ENCODE measurements at regions not wholly inside any gene's neighbourhood (a gene's known extent, or its start where the extent isn't known, plus 50 kb on each side); places are given as distances from the start of the nearest gene placed in this dataset.

DNA sequence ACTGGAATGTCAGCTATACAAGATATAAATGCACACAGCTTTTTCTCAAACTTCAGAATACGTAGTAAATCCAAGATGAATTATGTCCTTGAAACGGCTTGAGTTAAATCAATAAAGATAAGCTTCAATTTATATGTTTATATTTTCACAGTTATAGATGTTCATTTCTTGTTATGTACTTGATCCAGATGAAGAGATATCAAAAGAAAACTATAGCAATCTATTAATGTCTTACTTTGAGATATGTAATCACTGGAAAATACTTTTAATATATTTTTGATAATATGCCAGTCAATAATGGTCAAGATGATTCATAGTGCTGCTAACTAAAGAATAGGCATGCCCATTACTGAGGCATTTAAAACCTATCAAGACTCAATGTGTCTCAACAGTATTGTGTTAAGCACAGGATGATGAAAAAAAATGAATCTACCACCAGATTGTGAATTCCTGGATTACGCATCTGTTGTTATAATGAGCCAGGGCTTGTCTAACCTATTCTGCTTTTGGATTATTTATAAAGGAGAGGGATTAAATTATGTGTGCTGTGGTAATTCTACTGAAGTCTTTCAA lies 372.6 kb upstream of the PRR16 start:
- no peak overlapping the region for H3K4me2 ChIP-seq (replicated peaks; ENCODE audit: low read depth, low read length, poor library complexity, severe bottlenecking)
- 100% methylated on average over 1 of the region's 3 CpGs for WGBS (ENCODE audit: insufficient coverage)
- no peak overlapping the region for H3K4me3 ChIP-seq (ENCODE audit: control extremely low read depth in 1 of 5, extremely low read depth in 1 of 5, insufficient read depth in 1 of 5, low read depth in 2 of 5, low read length in 4 of 5)
- no peak for DNase-seq
- CTCF ChIA-PET, result no interaction called here
- H3K27me3 ChIP-seq (replicated peaks in 1 of 4; ENCODE audit: control extremely low read depth in 1 of 4, control insufficient read depth in 3 of 4, insufficient read depth in 4 of 4, low read length in 3 of 4), result no peaks in the 10 kb centered on the region
- no peaks in the 10 kb centered on the region for H3K79me2 ChIP-seq (ENCODE audit: control insufficient read depth, insufficient read depth, low read length)
- Mint-ChIP-seq H3K27me3 (peaks cover 5% of the 10 kb centered on the region), H3K4me3 (no peak overlapping the region), H3K27ac (no peak overlapping the region), H3K9me3 (ENCODE audit: insufficient read depth) (no peaks in the 10 kb centered on the region), H3K4me1 (peaks cover 11% of the 10 kb centered on the region)
- no peak for TF ChIP-seq CTCF (IDR thresholded peaks at IDR 0.05)
- TF ChIP-seq EZH2 (IDR thresholded peaks at IDR 0.05; ENCODE audit: borderline replicate concordance, insufficient read depth, low read depth, low read length, poor library complexity, severe bottlenecking), result no peak
- no peaks in the 10 kb centered on the region for H3K9me3 ChIP-seq (ENCODE audit: control extremely low read depth in 1 of 3, control insufficient read depth in 2 of 3, insufficient read depth in 1 of 3, low read length in 2 of 3)
- ATAC-seq (ENCODE audit: low read depth), result no peak
- no peaks in the 10 kb centered on the region for H3K36me3 ChIP-seq (replicated peaks in 1 of 2; ENCODE audit: control extremely low read depth in 1 of 2, control insufficient read depth in 1 of 2, extremely low read depth in 1 of 2, insufficient read depth in 2 of 2, low read length in 1 of 2)
- POLR2A ChIA-PET, result no interaction called here
- H3K27ac ChIP-seq (ENCODE audit: low read length in 2 of 2), result no peak overlapping the region
- no peaks in the 10 kb centered on the region for H4K20me1 ChIP-seq (ENCODE audit: control insufficient read depth, insufficient read depth, low read length, poor library complexity, severe bottlenecking)
- no peak overlapping the region for H2AFZ ChIP-seq (ENCODE audit: insufficient read depth, low read depth, low read length, poor library complexity, severe bottlenecking)
- no peaks in the 10 kb centered on the region for H3K4me1 ChIP-seq (ENCODE audit: control insufficient read depth in 2 of 2, insufficient read depth in 2 of 2, low read length in 2 of 2)
- intact Hi-C loops (cut with micrococcal nuclease), result no loop called here
- no peak overlapping the region for H3K9ac ChIP-seq (ENCODE audit: low read length)

DNA sequence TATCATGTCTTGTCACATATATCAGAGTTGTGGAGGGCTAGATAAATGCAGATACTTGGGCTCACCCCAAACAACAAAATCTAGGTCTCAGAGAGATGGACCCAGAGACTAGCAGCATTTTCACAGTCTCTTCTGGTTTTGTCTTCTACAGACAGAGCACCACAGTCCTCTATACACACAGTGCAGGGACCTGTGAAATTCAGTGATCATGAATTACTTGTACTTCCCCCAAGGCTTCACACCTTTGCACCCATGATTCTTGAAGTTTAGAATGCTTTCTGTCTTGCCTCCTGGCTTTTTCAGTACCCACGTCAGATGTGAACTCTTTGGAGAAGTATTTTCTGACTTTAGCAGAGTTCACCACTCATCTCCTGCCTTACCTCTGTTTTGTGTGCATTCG lies 371.5 kb upstream of the PRR16 start:
- no peak for ATAC-seq (ENCODE audit: low read depth)
- H3K4me2 ChIP-seq (replicated peaks; ENCODE audit: low read depth, low read length, poor library complexity, severe bottlenecking), result no peak overlapping the region

More for the DNA sequence above, 371.5 kb upstream of the PRR16 start:
- CTCF ChIA-PET, result no interaction called here
- intact Hi-C loops (cut with micrococcal nuclease), result no loop called here
- Mint-ChIP-seq H3K27me3 (peaks cover 5% of the 10 kb centered on the region), H3K4me3 (no peak overlapping the region), H3K4me1 (peaks cover 15% of the 10 kb centered on the region), H3K9me3 (ENCODE audit: insufficient read depth) (no peaks in the 10 kb centered on the region), H3K27ac (no peak overlapping the region)
- no CpG with 5 or more reads among the region's 2 CpGs for WGBS (ENCODE audit: insufficient coverage)
- H3K9me3 ChIP-seq (ENCODE audit: control extremely low read depth in 1 of 3, control insufficient read depth in 2 of 3, insufficient read depth in 1 of 3, low read length in 2 of 3), result no peaks in the 10 kb centered on the region
- H3K4me3 ChIP-seq (ENCODE audit: control extremely low read depth in 1 of 5, extremely low read depth in 1 of 5, insufficient read depth in 1 of 5, low read depth in 2 of 5, low read length in 4 of 5), result no peak overlapping the region
- no peak overlapping the region for H3K9ac ChIP-seq (ENCODE audit: low read length)
- no peak overlapping the region for H3K27ac ChIP-seq (ENCODE audit: low read length in 2 of 2)
- no peaks in the 10 kb centered on the region for H3K79me2 ChIP-seq (ENCODE audit: control insufficient read depth, insufficient read depth, low read length)
- no peak for DNase-seq
- POLR2A ChIA-PET, result no interaction called here
- no peak overlapping the region for H2AFZ ChIP-seq (ENCODE audit: insufficient read depth, low read depth, low read length, poor library complexity, severe bottlenecking)
- TF ChIP-seq EZH2 (IDR thresholded peaks at IDR 0.05; ENCODE audit: borderline replicate concordance, insufficient read depth, low read depth, low read length, poor library complexity, severe bottlenecking), result no peak
- TF ChIP-seq CTCF (IDR thresholded peaks at IDR 0.05), result no peak
- no peaks in the 10 kb centered on the region for H3K27me3 ChIP-seq (replicated peaks in 1 of 4; ENCODE audit: control extremely low read depth in 1 of 4, control insufficient read depth in 3 of 4, insufficient read depth in 4 of 4, low read length in 3 of 4)
- H3K4me1 ChIP-seq (ENCODE audit: control insufficient read depth in 2 of 2, insufficient read depth in 2 of 2, low read length in 2 of 2), result no peaks in the 10 kb centered on the region
- no peaks in the 10 kb centered on the region for H3K36me3 ChIP-seq (replicated peaks in 1 of 2; ENCODE audit: control extremely low read depth in 1 of 2, control insufficient read depth in 1 of 2, extremely low read depth in 1 of 2, insufficient read depth in 2 of 2, low read length in 1 of 2)
- H4K20me1 ChIP-seq (ENCODE audit: control insufficient read depth, insufficient read depth, low read length, poor library complexity, severe bottlenecking), result no peaks in the 10 kb centered on the region

All from B cell (primary cell).